ENCODE measurements at regions not wholly inside any gene's neighbourhood (a gene's known extent, or its start where the extent isn't known, plus 50 kb on each side); places are given as distances from the start of the nearest gene placed in this dataset.

GRCh38 chr13:65881561-65882155 lies 1348.5 kb downstream of the PCDH9 start:
- intact Hi-C loops (cut with micrococcal nuclease) = no loop called here
- no peaks in the 10 kb centered on the region for H3K4me1 Mint-ChIP-seq (ENCODE audit: low read depth)
- H3K27me3 Mint-ChIP-seq (ENCODE audit: insufficient read depth) = no peaks in the 10 kb centered on the region
- H3K27ac Mint-ChIP-seq = no peak overlapping the region
- no peaks in the 10 kb centered on the region for H3K36me3 Mint-ChIP-seq (ENCODE audit: low read depth)
- H3K4me3 Mint-ChIP-seq = no peak overlapping the region
- no peaks in the 10 kb centered on the region for H3K9me3 Mint-ChIP-seq
- DNase-seq (ENCODE audit: low spot score) = no peak

GRCh38 chr13:65875031-65875430 lies 1355.1 kb downstream of the PCDH9 start:
- Mint-ChIP-seq H3K9me3 (peaks cover 4% of the 10 kb centered on the region), H3K4me1 (ENCODE audit: low read depth) (no peaks in the 10 kb centered on the region), H3K36me3 (ENCODE audit: low read depth) (no peaks in the 10 kb centered on the region), H3K27ac (no peak overlapping the region), H3K27me3 (ENCODE audit: insufficient read depth) (no peaks in the 10 kb centered on the region), H3K4me3 (no peak overlapping the region)
- intact Hi-C loops (cut with micrococcal nuclease) = no loop called here
- DNase-seq (ENCODE audit: low spot score) = no peak

GRCh38 chr13:65872448-65872847 lies 1357.7 kb downstream of the PCDH9 start:
- Mint-ChIP-seq H3K27me3 (ENCODE audit: insufficient read depth) (no peaks in the 10 kb centered on the region), H3K36me3 (ENCODE audit: low read depth) (no peaks in the 10 kb centered on the region), H3K9me3 (peaks cover 10% of the 10 kb centered on the region), H3K27ac (no peak overlapping the region), H3K4me1 (ENCODE audit: low read depth) (no peaks in the 10 kb centered on the region), H3K4me3 (no peak overlapping the region)
- intact Hi-C loops (cut with micrococcal nuclease) = no loop called here
- no peak for DNase-seq (ENCODE audit: low spot score)

GRCh38 chr13:65868884-65869283 lies 1361.3 kb downstream of the PCDH9 start:
- no peaks in the 10 kb centered on the region for H3K4me1 Mint-ChIP-seq (ENCODE audit: low read depth)
- intact Hi-C loops (cut with micrococcal nuclease) = no loop called here
- H3K4me3 Mint-ChIP-seq = no peak overlapping the region
- no peaks in the 10 kb centered on the region for H3K36me3 Mint-ChIP-seq (ENCODE audit: low read depth)
- H3K27me3 Mint-ChIP-seq (ENCODE audit: insufficient read depth) = no peaks in the 10 kb centered on the region
- peaks cover 17% of the 10 kb centered on the region for H3K9me3 Mint-ChIP-seq
- DNase-seq (ENCODE audit: low spot score) = no peak
- no peak overlapping the region for H3K27ac Mint-ChIP-seq

GRCh38 chr13:65868099-65868498 lies 1362.0 kb downstream of the PCDH9 start:
- no peak for DNase-seq (ENCODE audit: low spot score)
- H3K4me3 Mint-ChIP-seq = no peak overlapping the region
- no peaks in the 10 kb centered on the region for H3K27me3 Mint-ChIP-seq (ENCODE audit: insufficient read depth)
- H3K27ac Mint-ChIP-seq = no peak overlapping the region
- no peaks in the 10 kb centered on the region for H3K4me1 Mint-ChIP-seq (ENCODE audit: low read depth)
- H3K9me3 Mint-ChIP-seq = peaks cover 17% of the 10 kb centered on the region
- H3K36me3 Mint-ChIP-seq (ENCODE audit: low read depth) = no peaks in the 10 kb centered on the region
- intact Hi-C loops (cut with micrococcal nuclease) = no loop called here

- no peaks in the 10 kb centered on the region for H3K27me3 Mint-ChIP-seq (ENCODE audit: insufficient read depth)
- intact Hi-C loops (cut with micrococcal nuclease) = no loop called here
- no peak overlapping the region for H3K4me3 Mint-ChIP-seq
- no peaks in the 10 kb centered on the region for H3K36me3 Mint-ChIP-seq (ENCODE audit: low read depth)
- H3K27ac Mint-ChIP-seq = no peak overlapping the region
- H3K9me3 Mint-ChIP-seq = peaks cover 15% of the 10 kb centered on the region
- no peak for DNase-seq (ENCODE audit: low spot score)
- no peaks in the 10 kb centered on the region for H3K4me1 Mint-ChIP-seq (ENCODE audit: low read depth)
Measured at GRCh38 chr13:65866138-65866537, 1364.0 kb downstream of the PCDH9 start.

GRCh38 chr13:65865206-65865605 lies 1364.9 kb downstream of the PCDH9 start:
- H3K36me3 Mint-ChIP-seq (ENCODE audit: low read depth) = no peaks in the 10 kb centered on the region
- H3K4me1 Mint-ChIP-seq (ENCODE audit: low read depth) = no peaks in the 10 kb centered on the region
- DNase-seq (ENCODE audit: low spot score) = no peak
- peaks cover 13% of the 10 kb centered on the region for H3K9me3 Mint-ChIP-seq
- H3K27me3 Mint-ChIP-seq (ENCODE audit: insufficient read depth) = no peaks in the 10 kb centered on the region
- intact Hi-C loops (cut with micrococcal nuclease) = no loop called here
- H3K4me3 Mint-ChIP-seq = no peak overlapping the region
- no peak overlapping the region for H3K27ac Mint-ChIP-seq

GRCh38 chr13:65864039-65864438 lies 1366.1 kb downstream of the PCDH9 start:
- Mint-ChIP-seq H3K27ac (no peak overlapping the region), H3K27me3 (ENCODE audit: insufficient read depth) (no peaks in the 10 kb centered on the region), H3K36me3 (ENCODE audit: low read depth) (no peaks in the 10 kb centered on the region), H3K4me3 (no peak overlapping the region), H3K9me3 (peaks cover 13% of the 10 kb centered on the region), H3K4me1 (ENCODE audit: low read depth) (no peaks in the 10 kb centered on the region)
- no peak for DNase-seq (ENCODE audit: low spot score)
- intact Hi-C loops (cut with micrococcal nuclease) = no loop called here

- H3K9me3 Mint-ChIP-seq = no peaks in the 10 kb centered on the region
- no peaks in the 10 kb centered on the region for H3K4me1 Mint-ChIP-seq (ENCODE audit: low read depth)
- H3K36me3 Mint-ChIP-seq (ENCODE audit: low read depth) = no peaks in the 10 kb centered on the region
- intact Hi-C loops (cut with micrococcal nuclease) = no loop called here
- H3K27ac Mint-ChIP-seq = no peak overlapping the region
- DNase-seq (ENCODE audit: low spot score) = no peak
- H3K4me3 Mint-ChIP-seq = no peak overlapping the region
- H3K27me3 Mint-ChIP-seq (ENCODE audit: insufficient read depth) = no peaks in the 10 kb centered on the region
Measured at GRCh38 chr13:65860306-65860705, 1369.8 kb downstream of the PCDH9 start.

- intact Hi-C loops (cut with micrococcal nuclease) = no loop called here
- Mint-ChIP-seq H3K4me3 (no peak overlapping the region), H3K27ac (no peak overlapping the region), H3K4me1 (ENCODE audit: low read depth) (no peaks in the 10 kb centered on the region), H3K9me3 (no peaks in the 10 kb centered on the region), H3K36me3 (ENCODE audit: low read depth) (no peaks in the 10 kb centered on the region), H3K27me3 (ENCODE audit: insufficient read depth) (no peaks in the 10 kb centered on the region)
- DNase-seq (ENCODE audit: low spot score) = no peak
Measured at GRCh38 chr13:65857942-65858565, 1372.1 kb downstream of the PCDH9 start.

GRCh38 chr13:65856431-65856830 lies 1373.7 kb downstream of the PCDH9 start:
- no peak for DNase-seq (ENCODE audit: low spot score)
- no peaks in the 10 kb centered on the region for H3K4me1 Mint-ChIP-seq (ENCODE audit: low read depth)
- no peak overlapping the region for H3K27ac Mint-ChIP-seq
- H3K9me3 Mint-ChIP-seq = no peaks in the 10 kb centered on the region
- intact Hi-C loops (cut with micrococcal nuclease) = no loop called here
- H3K36me3 Mint-ChIP-seq (ENCODE audit: low read depth) = no peaks in the 10 kb centered on the region
- H3K4me3 Mint-ChIP-seq = no peak overlapping the region
- H3K27me3 Mint-ChIP-seq (ENCODE audit: insufficient read depth) = no peaks in the 10 kb centered on the region

GRCh38 chr13:65855242-65855805 lies 1374.8 kb downstream of the PCDH9 start:
- Mint-ChIP-seq H3K4me3 (no peak overlapping the region), H3K9me3 (no peaks in the 10 kb centered on the region), H3K36me3 (ENCODE audit: low read depth) (no peaks in the 10 kb centered on the region), H3K27me3 (ENCODE audit: insufficient read depth) (no peaks in the 10 kb centered on the region), H3K4me1 (ENCODE audit: low read depth) (no peaks in the 10 kb centered on the region), H3K27ac (no peak overlapping the region)
- no peak for DNase-seq (ENCODE audit: low spot score)
- intact Hi-C loops (cut with micrococcal nuclease) = no loop called here

GRCh38 chr13:65854431-65854830 lies 1375.7 kb downstream of the PCDH9 start:
- H3K4me3 Mint-ChIP-seq = no peak overlapping the region
- intact Hi-C loops (cut with micrococcal nuclease) = no loop called here
- no peaks in the 10 kb centered on the region for H3K9me3 Mint-ChIP-seq
- H3K27ac Mint-ChIP-seq = no peak overlapping the region
- no peaks in the 10 kb centered on the region for H3K27me3 Mint-ChIP-seq (ENCODE audit: insufficient read depth)
- DNase-seq (ENCODE audit: low spot score) = no peak
- no peaks in the 10 kb centered on the region for H3K4me1 Mint-ChIP-seq (ENCODE audit: low read depth)
- no peaks in the 10 kb centered on the region for H3K36me3 Mint-ChIP-seq (ENCODE audit: low read depth)

All from activated T-helper 1 cell treated with anti-CD3 and anti-CD28 coated beads, Interleukin-12 subunit alpha, Interleukin-12 subunit beta, Interleukin-2, Interleukin-4 antibody, amounts not matched to agents 30 ng/mL and 10 ng/mL and 1 ng/mL, durations not matched to agents 14 hours and 24 hours and 36 hours (primary cell).